ENCODE measurements at regions not wholly inside any gene's neighbourhood (a gene's known extent, or its start where the extent isn't known, plus 50 kb on each side); places are given as distances from the start of the nearest gene placed in this dataset.

DNA sequence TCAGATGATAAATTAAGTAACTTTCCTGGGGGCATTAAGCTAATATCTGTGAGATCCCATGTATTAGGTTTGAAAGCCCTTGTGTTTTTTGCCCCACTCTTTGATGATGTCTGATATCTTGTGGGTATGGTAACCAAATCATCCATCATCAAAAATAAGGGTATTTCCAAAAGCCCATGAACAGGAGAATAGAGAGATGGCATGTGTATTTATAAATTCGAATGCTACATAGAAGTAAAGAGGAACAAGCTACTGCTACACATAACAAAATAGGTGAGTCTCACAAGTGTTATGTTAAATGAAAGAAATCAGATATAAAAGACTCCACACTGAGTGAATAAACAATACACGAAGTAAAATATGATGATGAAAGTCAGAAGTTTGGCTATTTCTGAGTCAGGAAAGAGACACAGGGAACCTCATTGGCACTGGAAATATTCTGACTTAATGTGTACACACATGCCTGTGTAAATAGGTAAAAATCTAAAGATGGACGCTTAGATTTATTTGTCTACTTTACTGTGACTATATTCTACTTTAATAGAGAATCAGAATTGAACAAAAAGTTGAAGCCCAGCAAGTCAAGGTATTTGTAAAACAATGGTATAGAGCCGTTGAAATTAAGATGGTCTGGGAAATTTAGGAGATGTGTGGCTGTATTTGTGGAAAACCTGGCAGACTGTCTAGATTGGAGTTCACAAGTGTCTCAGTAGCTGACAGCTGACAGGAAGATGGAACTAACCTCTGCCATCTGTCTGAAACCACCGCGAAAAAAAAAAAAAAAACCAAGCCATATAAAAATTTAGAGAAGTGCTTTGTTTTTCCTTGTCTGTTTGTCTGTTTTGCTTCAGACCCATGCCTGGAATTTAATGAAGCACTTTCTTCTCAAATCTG lies 111.0 kb upstream of the TGFBR2 start:
- CTCF ChIA-PET: no interaction called here
- no peak for DNase-seq
- intact Hi-C loops (cut with micrococcal nuclease; ENCODE audit: unreplicated experiment): no loop called here
- Mint-ChIP-seq H3K27me3 (ENCODE audit: insufficient read depth, unreplicated experiment) (no peaks in the 10 kb centered on the region), H3K27ac (ENCODE audit: unreplicated experiment) (no peak overlapping the region), H3K4me1 (ENCODE audit: low read depth, unreplicated experiment) (peaks cover 1% of the 10 kb centered on the region), H3K36me3 (ENCODE audit: insufficient read depth, unreplicated experiment) (peaks cover 5% of the 10 kb centered on the region), H3K9me3 (ENCODE audit: unreplicated experiment) (peaks cover 6% of the 10 kb centered on the region), H3K4me3 (ENCODE audit: unreplicated experiment) (no peak overlapping the region)
- POLR2A ChIA-PET: no interaction called here
- no peaks in the 10 kb centered on the region for H3K27me3 ChIP-seq (replicated peaks; ENCODE audit: control insufficient read depth, insufficient read depth, low read length)
- TF ChIP-seq, protein P1, sequence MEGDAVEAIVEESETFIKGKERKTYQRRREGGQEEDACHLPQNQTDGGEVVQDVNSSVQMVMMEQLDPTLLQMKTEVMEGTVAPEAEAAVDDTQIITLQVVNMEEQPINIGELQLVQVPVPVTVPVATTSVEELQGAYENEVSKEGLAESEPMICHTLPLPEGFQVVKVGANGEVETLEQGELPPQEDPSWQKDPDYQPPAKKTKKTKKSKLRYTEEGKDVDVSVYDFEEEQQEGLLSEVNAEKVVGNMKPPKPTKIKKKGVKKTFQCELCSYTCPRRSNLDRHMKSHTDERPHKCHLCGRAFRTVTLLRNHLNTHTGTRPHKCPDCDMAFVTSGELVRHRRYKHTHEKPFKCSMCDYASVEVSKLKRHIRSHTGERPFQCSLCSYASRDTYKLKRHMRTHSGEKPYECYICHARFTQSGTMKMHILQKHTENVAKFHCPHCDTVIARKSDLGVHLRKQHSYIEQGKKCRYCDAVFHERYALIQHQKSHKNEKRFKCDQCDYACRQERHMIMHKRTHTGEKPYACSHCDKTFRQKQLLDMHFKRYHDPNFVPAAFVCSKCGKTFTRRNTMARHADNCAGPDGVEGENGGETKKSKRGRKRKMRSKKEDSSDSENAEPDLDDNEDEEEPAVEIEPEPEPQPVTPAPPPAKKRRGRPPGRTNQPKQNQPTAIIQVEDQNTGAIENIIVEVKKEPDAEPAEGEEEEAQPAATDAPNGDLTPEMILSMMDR (IDR thresholded peaks at IDR 0.05; ENCODE audit: insufficient read depth in 1 of 2, low read depth in 1 of 2, low read length in 1 of 2, severe bottlenecking in 1 of 2, unreplicated experiment in 1 of 2): no peak
- no peaks in the 10 kb centered on the region for H3K4me1 ChIP-seq
- no peak overlapping the region for H3K4me3 ChIP-seq (ENCODE audit: low read depth, low read length)
- H3K36me3 ChIP-seq (ENCODE audit: control insufficient read depth, insufficient read depth, low read length): no peaks in the 10 kb centered on the region
- BruUV-seq (replicated peaks): no TSS peak
- H3K9me3 ChIP-seq: no peaks in the 10 kb centered on the region

DNA sequence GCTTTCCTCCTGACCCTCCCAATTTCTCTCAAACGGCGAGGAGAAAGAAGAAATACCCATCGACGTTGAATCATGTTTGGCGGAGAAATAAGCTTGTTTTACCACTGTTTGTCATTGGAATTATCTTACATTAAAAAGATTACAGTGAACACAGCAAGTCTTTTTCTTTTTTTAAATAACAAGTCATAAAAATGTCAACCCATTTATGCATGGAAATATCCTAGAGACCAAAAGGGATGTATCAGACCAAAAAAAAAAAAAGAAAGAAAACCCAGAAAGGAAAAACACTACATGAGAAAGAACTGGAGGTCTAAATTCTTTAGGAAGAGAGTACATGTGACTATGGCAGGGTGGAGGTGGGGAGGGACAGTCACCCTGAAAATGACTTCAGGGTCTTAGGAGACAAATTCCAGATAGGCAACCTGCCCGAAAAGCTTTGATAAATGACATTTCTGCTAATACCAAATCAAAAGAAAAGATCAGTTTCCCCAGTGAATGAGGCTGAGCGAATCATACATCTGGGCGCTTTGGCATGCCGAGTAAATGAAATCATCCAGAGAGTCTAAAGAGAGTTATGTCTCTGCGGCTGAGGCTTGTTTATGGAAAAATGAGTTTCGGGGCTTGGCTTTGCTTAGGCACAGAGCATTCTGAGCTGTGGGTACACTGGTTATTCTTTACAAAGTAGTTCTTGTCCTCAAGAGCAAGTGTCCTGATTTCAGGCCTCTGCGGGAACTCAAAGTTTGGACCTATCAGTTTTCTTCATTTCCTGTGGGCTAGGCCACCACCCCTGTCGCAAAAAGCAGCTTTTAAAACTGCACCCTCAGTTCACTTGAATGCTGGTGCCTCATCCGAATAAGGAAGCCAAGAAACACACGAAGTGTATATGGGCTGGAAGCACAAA lies 110.1 kb upstream of the TGFBR2 start:
- peaks cover 8% of the 10 kb centered on the region for H3K4me1 Mint-ChIP-seq (ENCODE audit: low read depth, unreplicated experiment)
- BruUV-seq (replicated peaks): no TSS peak
- CTCF ChIA-PET: no interaction called here

DNA sequence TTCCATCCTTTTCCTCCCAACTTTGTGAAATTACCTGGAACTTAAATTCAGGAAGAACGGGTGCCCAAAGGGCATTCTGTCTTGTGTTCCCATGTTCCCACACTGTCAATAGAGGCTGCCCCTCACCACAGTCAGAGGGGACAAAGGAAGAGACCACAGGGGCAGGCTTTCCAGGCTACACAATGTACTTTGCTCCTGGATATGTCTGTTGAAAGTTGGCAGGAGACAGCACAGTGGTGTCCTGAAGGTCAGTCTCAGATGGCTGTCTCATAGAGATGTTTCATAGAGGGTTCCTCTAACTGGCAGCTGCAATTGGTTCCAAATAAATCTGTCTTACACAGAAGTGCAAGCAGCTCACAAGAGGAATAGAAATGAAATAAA lies 107.8 kb upstream of the TGFBR2 start:
- no peaks in the 10 kb centered on the region for H3K9me3 ChIP-seq
- no peak overlapping the region for H3K4me3 ChIP-seq (ENCODE audit: low read depth, low read length)
- POLR2A ChIA-PET: no interaction called here
- no peaks in the 10 kb centered on the region for H3K27me3 Mint-ChIP-seq (ENCODE audit: insufficient read depth, unreplicated experiment)
- no peaks in the 10 kb centered on the region for H3K36me3 ChIP-seq (ENCODE audit: control insufficient read depth, insufficient read depth, low read length)
- peaks cover 19% of the 10 kb centered on the region for H3K9me3 Mint-ChIP-seq (ENCODE audit: unreplicated experiment)
- H3K27ac Mint-ChIP-seq (ENCODE audit: unreplicated experiment): no peak overlapping the region
- H3K4me1 ChIP-seq: peaks cover 9% of the 10 kb centered on the region; the same call in 1 of the 2 replicates
- no peak overlapping the region for H3K4me3 Mint-ChIP-seq (ENCODE audit: unreplicated experiment)
- no TSS peak for BruUV-seq (replicated peaks)
- peaks cover 8% of the 10 kb centered on the region for H3K4me1 Mint-ChIP-seq (ENCODE audit: low read depth, unreplicated experiment)
- intact Hi-C loops (cut with micrococcal nuclease; ENCODE audit: unreplicated experiment): no loop called here
- H3K27me3 ChIP-seq (replicated peaks; ENCODE audit: control insufficient read depth, insufficient read depth, low read length): no peaks in the 10 kb centered on the region
- TF ChIP-seq, protein P1 (IDR thresholded peaks at IDR 0.05; ENCODE audit: insufficient read depth in 1 of 2, low read depth in 1 of 2, low read length in 1 of 2, severe bottlenecking in 1 of 2, unreplicated experiment in 1 of 2): no peak
- DNase-seq: no peak
- CTCF ChIA-PET: no interaction called here
- H3K36me3 Mint-ChIP-seq (ENCODE audit: insufficient read depth, unreplicated experiment): peaks cover 5% of the 10 kb centered on the region

More for the DNA sequence above, 110.1 kb upstream of the TGFBR2 start:
- no peak overlapping the region for H3K27ac Mint-ChIP-seq (ENCODE audit: unreplicated experiment)
- H3K36me3 Mint-ChIP-seq (ENCODE audit: insufficient read depth, unreplicated experiment): peaks cover 5% of the 10 kb centered on the region
- POLR2A ChIA-PET: no interaction called here
- DNase-seq: no peak
- no peak overlapping the region for H3K4me3 ChIP-seq (ENCODE audit: low read depth, low read length)
- H3K4me1 ChIP-seq: peaks cover 5% of the 10 kb centered on the region; the same call in 1 of the 2 replicates
- H3K9me3 ChIP-seq: no peaks in the 10 kb centered on the region
- intact Hi-C loops (cut with micrococcal nuclease; ENCODE audit: unreplicated experiment): no loop called here
- no peaks in the 10 kb centered on the region for H3K27me3 ChIP-seq (replicated peaks; ENCODE audit: control insufficient read depth, insufficient read depth, low read length)
- H3K36me3 ChIP-seq (ENCODE audit: control insufficient read depth, insufficient read depth, low read length): no peaks in the 10 kb centered on the region
- no peaks in the 10 kb centered on the region for H3K27me3 Mint-ChIP-seq (ENCODE audit: insufficient read depth, unreplicated experiment)
- H3K9me3 Mint-ChIP-seq (ENCODE audit: unreplicated experiment): peaks cover 14% of the 10 kb centered on the region
- TF ChIP-seq, protein P1 (IDR thresholded peaks at IDR 0.05; ENCODE audit: insufficient read depth in 1 of 2, low read depth in 1 of 2, low read length in 1 of 2, severe bottlenecking in 1 of 2, unreplicated experiment in 1 of 2): no peak
- no peak overlapping the region for H3K4me3 Mint-ChIP-seq (ENCODE audit: unreplicated experiment)

Measured in Caco-2 (cell line).